Upper lobe of left lung (tissue), 6 donors: ENCODE measurements at regions not wholly inside any gene's neighbourhood (a gene's known extent, or its start where the extent isn't known, plus 50 kb on each side); places are given as distances from the start of the nearest gene placed in this dataset.

Experiments used
- ATAC-seq, 2 donors: fragments of 200-7000 bp; cut with Tn5 transposase; one replicate each; pipeline ENCODE4 v1.9.1; 2022; ENCODE audit warnings: mild to moderate bottlenecking in 2 of 2, moderate library complexity in 2 of 2; ENCODE audit not compliant: low FRiP score in 2 of 2
- DNase-seq, 2 donors: peaks; one replicate each; pipeline ENCODE4 v3.0.0-alpha.2; 2019 to 2020
- H3K27ac ChIP-seq, 4 donors: fragments of 200-600 bp; sonication (generic); one replicate each; pipeline ENCODE4 v1.5.1; 2016 to 2019
- H3K27me3 ChIP-seq, 4 donors: fragments of 200-600 bp; sonication (generic); one replicate each; pipeline ENCODE4 v1.5.1; 2017 to 2019
- H3K36me3 ChIP-seq, 4 donors: fragments of 200-600 bp; sonication (generic); one replicate each; pipeline ENCODE4 v1.5.1; 2016 to 2019
- H3K4me1 ChIP-seq, 4 donors: fragments of 200-600 bp; sonication (generic); one replicate each; pipeline ENCODE4 v1.5.1; 2018 to 2019
- H3K4me3 ChIP-seq, 4 donors: fragments of 200-600 bp; sonication (generic); one replicate each; pipeline ENCODE4 v1.5.1; 2017 to 2019; ENCODE audit warnings: mild to moderate bottlenecking in 2 of 4, moderate library complexity in 1 of 4
- H3K9me3 ChIP-seq, 4 donors: fragments of 200-600 bp; sonication (generic); one replicate each; pipeline ENCODE4 v1.5.1; 2018 to 2019
- CTCF ChIP-seq, 6 experiments: fragments of 450-650 bp in 4 of 6; fragments of 200-600 bp in 2 of 6; sonication (generic) in 2 of 6; IDR thresholded peaks; one replicate each; pipeline ENCODE4 v1.5.1; 2016 to 2019; ENCODE audit warnings: antibody characterized with exemption in 6 of 6
- EP300 ChIP-seq, 4 donors: sonication (generic); formaldehyde crosslinking; IDR thresholded peaks; one replicate each; pipeline ENCODE4 v1.5.1; 2017; ENCODE audit warnings: antibody characterized with exemption in 4 of 4, control low read depth in 2 of 4
- POLR2A ChIP-seq, 4 donors: fragments of 450-650 bp; IDR thresholded peaks; one replicate each; pipeline ENCODE4 v1.5.1; 2016 to 2017; ENCODE audit warnings: antibody characterized with exemption in 4 of 4, mild to moderate bottlenecking in 2 of 4
- POLR2AphosphoS5 ChIP-seq, 2 donors: sonication (generic); formaldehyde crosslinking; IDR thresholded peaks; one replicate each; pipeline ENCODE4 v1.5.1; 2017; ENCODE audit warnings: antibody characterized with exemption in 2 of 2
- WGBS, 2 donors: methylation state at CpG; one replicate each; pipeline ENCODE4 v1.1.5; 2017 to 2018; 5-methylcytosine and 5-hydroxymethylcytosine counted together
- donor health status: DM: no; HTN: no; CAD: no; lungs with moderate emphysema.
- donor health status: DM: no; HTN: yes; CAD: no; lungs with severe emphysema.

GRCh38 chr19:33957804-33958203 lies 161.1 kb downstream of the KCTD15 start:
- DNase-seq: no peak
- Histone ChIP-seq H3K4me3 (no peak overlapping the region), H3K27me3 (no peaks in the 10 kb centered on the region), H3K27ac (no peak overlapping the region), H3K9me3 (no peaks in the 10 kb centered on the region), H3K4me1 (no peaks in the 10 kb centered on the region), H3K36me3 (no peaks in the 10 kb centered on the region)
- WGBS, 2 donors: 85 to 91% methylated on average over 2 of the region's 2 CpGs
- TF ChIP-seq POLR2A (IDR thresholded peaks at IDR 0.05): no peak
- no peak for TF ChIP-seq EP300 (IDR thresholded peaks at IDR 0.05)
- no peak for ATAC-seq

- DNase-seq (no peak), ATAC-seq (no peak)
- no peaks in the 10 kb centered on the region for H3K36me3 ChIP-seq
- 62 to 70% methylated on average over 6 of the region's 6 CpGs for WGBS, 2 donors
- no peak overlapping the region for H3K4me3 ChIP-seq
- no peak overlapping the region for H3K27ac ChIP-seq
- no peaks in the 10 kb centered on the region for H3K27me3 ChIP-seq
- no peaks in the 10 kb centered on the region for H3K9me3 ChIP-seq
- no peaks in the 10 kb centered on the region for H3K4me1 ChIP-seq
- TF ChIP-seq CTCF (IDR thresholded peaks at IDR 0.05) (no peak), EP300 (IDR thresholded peaks at IDR 0.05) (no peak), POLR2AphosphoS5 (IDR thresholded peaks at IDR 0.05) (no peak), POLR2A (IDR thresholded peaks at IDR 0.05) (no peak)
These were observed 163.9 kb downstream of the KCTD15 start for GRCh38 chr19:33960566-33960965.

GRCh38 chr19:33962161-33962560 lies 165.5 kb downstream of the KCTD15 start:
- H3K9me3 ChIP-seq: peaks cover 0 to 9% (median 6%) of the 10 kb centered on the region in 4 donors
- H3K36me3 ChIP-seq: no peaks in the 10 kb centered on the region
- ATAC-seq: no peak
- WGBS, 2 donors: 86 to 90% methylated on average over 2 of the region's 2 CpGs
- TF ChIP-seq POLR2AphosphoS5 (IDR thresholded peaks at IDR 0.05) (no peak), CTCF (IDR thresholded peaks at IDR 0.05) (no peak), POLR2A (IDR thresholded peaks at IDR 0.05) (no peak), EP300 (IDR thresholded peaks at IDR 0.05) (no peak)
- DNase-seq: no peak
- no peak overlapping the region for H3K4me3 ChIP-seq
- H3K27me3 ChIP-seq: no peaks in the 10 kb centered on the region
- no peaks in the 10 kb centered on the region for H3K4me1 ChIP-seq
- H3K27ac ChIP-seq: no peak overlapping the region

- DNase-seq: no peak
- Histone ChIP-seq H3K4me3 (no peak overlapping the region), H3K27ac (no peak overlapping the region), H3K36me3 (no peaks in the 10 kb centered on the region), H3K9me3 (peaks cover 0 to 11% (median 6%) of the 10 kb centered on the region in 4 donors), H3K27me3 (no peaks in the 10 kb centered on the region), H3K4me1 (no peaks in the 10 kb centered on the region)
- WGBS, 2 donors: 89 to 93% methylated on average over 5 to 7 of the region's 7 CpGs
- no peak for ATAC-seq
- no peak for TF ChIP-seq CTCF (IDR thresholded peaks at IDR 0.05)
- no peak for TF ChIP-seq EP300 (IDR thresholded peaks at IDR 0.05)
- TF ChIP-seq POLR2A (IDR thresholded peaks at IDR 0.05): no peak
- TF ChIP-seq POLR2AphosphoS5 (IDR thresholded peaks at IDR 0.05): no peak
These were observed 166.8 kb downstream of the KCTD15 start for GRCh38 chr19:33963514-33963913.

GRCh38 chr19:33971073-33971472 lies 174.4 kb downstream of the KCTD15 start:
- Histone ChIP-seq H3K4me1 (no peaks in the 10 kb centered on the region), H3K36me3 (no peaks in the 10 kb centered on the region), H3K9me3 (peaks cover 5 to 23% (median 9%) of the 10 kb centered on the region in 4 donors), H3K27me3 (no peaks in the 10 kb centered on the region), H3K27ac (no peak overlapping the region), H3K4me3 (no peak overlapping the region)
- 69 to 73% methylated on average over 1 of the region's 1 CpG for WGBS, 2 donors
- no peak for TF ChIP-seq CTCF (IDR thresholded peaks at IDR 0.05)
- no peak for TF ChIP-seq POLR2AphosphoS5 (IDR thresholded peaks at IDR 0.05)
- TF ChIP-seq EP300 (IDR thresholded peaks at IDR 0.05): no peak
- TF ChIP-seq POLR2A (IDR thresholded peaks at IDR 0.05): no peak
- ATAC-seq: no peak
- no peak for DNase-seq
